ENCODE measurements at regions not wholly inside any gene's neighbourhood (a gene's known extent, or its start where the extent isn't known, plus 50 kb on each side); places are given as distances from the start of the nearest gene placed in this dataset.

- no peak overlapping the region for H3K4me3 ChIP-seq
- no peak for DNase-seq
- TF ChIP-seq CTCF (IDR thresholded peaks at IDR 0.05): no peak
- H3K9me3 ChIP-seq: no peaks in the 10 kb centered on the region
- H3K27ac ChIP-seq: no peak overlapping the region
- no peak overlapping the region for H3K9ac ChIP-seq (ENCODE audit: low read depth in 2 of 2, low read length in 2 of 2)
- no peaks in the 10 kb centered on the region for H3K4me1 ChIP-seq
- no peaks in the 10 kb centered on the region for H3K36me3 ChIP-seq
- intact Hi-C loops (cut with DNase I): no loop called here
- no peaks in the 10 kb centered on the region for H3K27me3 ChIP-seq
Observed at GRCh38 chrX:45794995-45795337, 594.3 kb upstream of the DIPK2B start.

DNA sequence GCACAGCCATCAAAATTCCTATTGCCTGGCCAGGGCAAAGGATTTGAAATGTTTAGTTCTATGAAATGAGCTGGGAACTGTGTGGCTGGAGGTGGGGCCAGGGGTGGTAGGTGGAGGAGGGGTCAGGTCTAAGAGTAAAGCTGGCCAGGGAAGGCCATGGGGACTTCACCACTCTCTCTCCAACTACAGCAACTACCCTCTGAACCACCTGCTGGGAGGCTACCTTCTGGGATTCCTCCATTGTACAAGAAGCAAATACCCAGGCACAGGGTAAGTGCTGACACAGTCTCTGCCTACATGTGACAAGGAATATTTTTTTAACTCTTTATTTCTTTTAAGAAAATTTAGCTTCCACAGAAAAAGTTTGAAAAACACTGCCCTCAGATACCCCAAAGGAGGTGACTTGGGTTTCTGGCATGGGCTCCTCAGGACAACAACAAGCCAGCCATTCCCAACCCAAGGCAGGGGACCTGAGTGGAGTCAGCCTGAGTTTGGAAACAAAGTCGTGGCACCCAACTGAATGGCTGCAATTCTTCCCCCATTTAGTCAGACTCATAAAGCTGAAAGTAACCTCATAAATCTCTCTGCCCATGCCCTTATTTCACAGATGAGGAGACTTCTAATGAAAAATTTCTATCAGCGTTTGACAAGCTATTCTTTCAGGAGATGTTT lies 593.8 kb upstream of the DIPK2B start:
- no peak for TF ChIP-seq CTCF (IDR thresholded peaks at IDR 0.05)
- no peak overlapping the region for H3K4me3 ChIP-seq
- H3K9me3 ChIP-seq: no peaks in the 10 kb centered on the region
- no peaks in the 10 kb centered on the region for H3K4me1 ChIP-seq
- H3K9ac ChIP-seq (ENCODE audit: low read depth in 2 of 2, low read length in 2 of 2): no peak overlapping the region
- intact Hi-C loops (cut with DNase I): no loop called here
- H3K27me3 ChIP-seq: no peaks in the 10 kb centered on the region
- H3K36me3 ChIP-seq: no peaks in the 10 kb centered on the region
- H3K27ac ChIP-seq: no peak overlapping the region
- no peak for DNase-seq

DNA sequence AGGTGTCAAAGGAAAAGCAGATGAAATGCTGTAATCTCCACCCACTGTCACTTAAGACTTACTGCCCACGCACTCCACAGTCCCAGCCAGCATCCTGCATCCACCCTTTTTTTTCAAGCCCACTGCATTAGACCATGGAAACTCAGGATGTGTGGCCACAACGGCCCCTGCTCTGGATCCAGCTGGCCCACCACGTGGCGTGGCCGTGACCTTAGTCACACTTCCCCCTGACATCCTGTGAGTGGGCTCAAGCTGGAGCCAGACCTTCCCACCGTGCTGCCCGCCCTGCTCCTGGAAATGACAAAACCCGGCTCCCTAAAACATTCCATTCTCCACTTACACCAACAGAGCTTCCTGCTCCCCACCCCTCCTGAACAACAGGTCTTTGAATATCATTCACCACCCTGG lies 588.3 kb upstream of the DIPK2B start:
- H3K36me3 ChIP-seq: no peaks in the 10 kb centered on the region
- H3K9me3 ChIP-seq: no peaks in the 10 kb centered on the region
- H3K4me3 ChIP-seq: no peak overlapping the region
- H3K27ac ChIP-seq: no peak overlapping the region
- no peak overlapping the region for H3K9ac ChIP-seq (ENCODE audit: low read depth in 2 of 2, low read length in 2 of 2)
- no peak for DNase-seq
- no peak for TF ChIP-seq CTCF (IDR thresholded peaks at IDR 0.05)
- no peaks in the 10 kb centered on the region for H3K4me1 ChIP-seq
- intact Hi-C loops (cut with DNase I): loop anchor here (10.0 kb wide), 1 partner anchor 274 kb away; no protein-coding TSS in a partner anchor
- no peaks in the 10 kb centered on the region for H3K27me3 ChIP-seq

GRCh38 chrX:45788315-45788714 lies 587.6 kb upstream of the DIPK2B start:
- no peak for TF ChIP-seq CTCF (IDR thresholded peaks at IDR 0.05)

GRCh38 chrX:45784590-45784989 lies 583.9 kb upstream of the DIPK2B start:
- no peak overlapping the region for H3K4me3 ChIP-seq
- no peak for DNase-seq
- no peaks in the 10 kb centered on the region for H3K9me3 ChIP-seq
- no peak overlapping the region for H3K9ac ChIP-seq (ENCODE audit: low read depth in 2 of 2, low read length in 2 of 2)
- no peaks in the 10 kb centered on the region for H3K36me3 ChIP-seq
- intact Hi-C loops (cut with DNase I): loop anchor here (10.0 kb wide), 1 partner anchor 270 kb away; no protein-coding TSS in a partner anchor
- H3K4me1 ChIP-seq: no peaks in the 10 kb centered on the region
- TF ChIP-seq CTCF (IDR thresholded peaks at IDR 0.05): no peak
- no peaks in the 10 kb centered on the region for H3K27me3 ChIP-seq
- no peak overlapping the region for H3K27ac ChIP-seq

More at GRCh38 chrX:45788315-45788714, 587.6 kb upstream of the DIPK2B start:
- Histone ChIP-seq H3K9ac (ENCODE audit: low read depth in 2 of 2, low read length in 2 of 2) (no peak overlapping the region), H3K27me3 (no peaks in the 10 kb centered on the region), H3K27ac (no peak overlapping the region), H3K4me3 (no peak overlapping the region), H3K9me3 (no peaks in the 10 kb centered on the region), H3K4me1 (no peaks in the 10 kb centered on the region), H3K36me3 (no peaks in the 10 kb centered on the region)
- DNase-seq: no peak
- intact Hi-C loops (cut with DNase I): loop anchor here (10.0 kb wide), 1 partner anchor 274 kb away; no protein-coding TSS in a partner anchor

All from colonic mucosa (tissue), 4 donors.